HCT116 (cell line): ENCODE measurements at regions not wholly inside any gene's neighbourhood (a gene's known extent, or its start where the extent isn't known, plus 50 kb on each side); places are given as distances from the start of the nearest gene placed in this dataset.

Experiments used
- ATAC-seq: fragments of 200-7000 bp; cut with Tn5 transposase; 2 replicates; pipeline ENCODE4 v1.9.1; 2020; ENCODE audit warnings: mild to moderate bottlenecking, moderate library complexity
- BruUV-seq: library from RNA; stranded (reverse); fragments of 400-500 nt; replicated peaks from 2 replicates; lab custom pipeline; 2021; lab: Mats Ljungman, UMichigan
- CTCF ChIA-PET: fragments of 300-600 bp; sonication (Branson Sonifier 250); formaldehyde crosslinking; loops from one replicate; lab custom pipeline; 2021; ENCODE audit warnings: antibody characterized with exemption; lab: Charles Lee
- POLR2A ChIA-PET: fragments of 300-600, 350-600 bp; sonication (Branson Sonifier 250); formaldehyde crosslinking; loops from one replicate; lab custom pipeline; 2021; ENCODE audit warnings: antibody characterized with exemption; lab: Charles Lee
- RAD21 ChIA-PET, 2 experiments: fragments of 300-600 bp; sonication (Branson Sonifier 250); formaldehyde crosslinking; loops; one replicate each; lab custom pipeline; 2023; ENCODE audit warnings: low total read pairs in 2 of 2; ENCODE audit not compliant: uncharacterized antibody in 2 of 2, unreplicated experiment in 2 of 2, low non-redundant PET in 1 of 2; lab: Charles Lee
- DNase-seq: peaks from one replicate; pipeline ENCODE4 v3.0.0-alpha.2; 2010; ENCODE audit warnings: low read depth, low spot score
- H2AFZ ChIP-seq: fragments of 200-600 bp; shearing (Covaris generic), sonication (generic); 2 replicates; pipeline ENCODE4 v1.6.1; 2017; ENCODE audit warnings: low read depth, mixed run types, mixed read lengths, antibody characterized with exemption, low read length; ENCODE audit not compliant: poor library complexity, severe bottlenecking
- H3K27ac ChIP-seq: 2 replicates; pipeline ENCODE4 v1.5.1; 2012; ENCODE audit warnings: low read depth, low read length
- H3K27me3 ChIP-seq: fragments of 200-600 bp; sonication (generic); 2 replicates; pipeline ENCODE4 v1.6.1; 2016; ENCODE audit warnings: mixed run types, low read length, mixed read lengths; ENCODE audit not compliant: insufficient read depth
- H3K36me3 ChIP-seq, 2 experiments: fragments of 200-500 bp in 1 of 2; fragments of 200-600 bp in 1 of 2; sonication (Bioruptor generic) in 1 of 2; sonication (generic) in 1 of 2; 2 replicates each; pipeline versions ENCODE4 v1.5.1 to v1.6.1; 2014 to 2016; ENCODE audit warnings: low read length in 2 of 2, inconsistent platforms in 1 of 2, mixed read lengths in 1 of 2, mixed run types in 1 of 2; ENCODE audit not compliant: insufficient read depth in 2 of 2, control insufficient read depth in 1 of 2
- H3K4me1 ChIP-seq, 2 experiments: fragments of 200-600 bp in 1 of 2; sonication (generic) in 1 of 2; 2 replicates each; pipeline versions ENCODE4 v1.5.1 to v1.6.1; 2012 to 2017; ENCODE audit warnings: low read length in 2 of 2, inconsistent platforms in 1 of 2, mild to moderate bottlenecking in 1 of 2, mixed read lengths in 1 of 2, mixed run types in 1 of 2, moderate library complexity in 1 of 2; ENCODE audit not compliant: insufficient read depth in 2 of 2, control insufficient read depth in 1 of 2
- H3K4me2 ChIP-seq: fragments of 200-600 bp; sonication (generic); 2 replicates; pipeline ENCODE4 v1.6.1; 2017; ENCODE audit warnings: mixed run types, low read length, mixed read lengths
- H3K4me3 ChIP-seq, 2 experiments: fragments of 200-600 bp in 1 of 2; sonication (generic) in 1 of 2; replicated peaks in 1 of 2; 2 replicates each; pipeline ENCODE4 v1.5.1; 2011 to 2016; ENCODE audit warnings: low read length in 2 of 2, control low read depth in 1 of 2, low read depth in 1 of 2, mild to moderate bottlenecking in 1 of 2, mixed read lengths in 1 of 2, mixed run types in 1 of 2
- H3K79me2 ChIP-seq: fragments of 200-600 bp; sonication (generic); 2 replicates; pipeline ENCODE4 v1.6.1; 2017; ENCODE audit warnings: mild to moderate bottlenecking, mixed run types, low read length, moderate library complexity, mixed read lengths; ENCODE audit not compliant: insufficient read depth
- H3K9ac ChIP-seq: fragments of 200-600 bp; sonication (generic); 2 replicates; pipeline ENCODE4 v1.6.1; 2016; ENCODE audit warnings: low read length, mixed read lengths
- H3K9me2 ChIP-seq: fragments of 200-600 bp; sonication (generic), shearing (Covaris generic); 2 replicates; pipeline ENCODE4 v1.6.1; 2017; ENCODE audit warnings: mixed run types, mild to moderate bottlenecking, moderate library complexity; ENCODE audit not compliant: insufficient read depth
- H3K9me3 ChIP-seq, 2 experiments: fragments of 200-500 bp in 1 of 2; fragments of 200-600 bp in 1 of 2; sonication (Bioruptor generic) in 1 of 2; sonication (generic) in 1 of 2; 2 replicates each; pipeline ENCODE4 v1.6.1; 2014 to 2017; ENCODE audit warnings: low read length in 2 of 2, mixed read lengths in 2 of 2, inconsistent platforms in 1 of 2, low read depth in 1 of 2, mild to moderate bottlenecking in 1 of 2, mixed run types in 1 of 2, moderate library complexity in 1 of 2; ENCODE audit not compliant: control insufficient read depth in 1 of 2, insufficient read depth in 1 of 2
- H4K20me1 ChIP-seq: fragments of 200-600 bp; sonication (generic), shearing (Covaris generic); 2 replicates; pipeline ENCODE4 v1.6.1; 2017; ENCODE audit warnings: mixed run types, mild to moderate bottlenecking, moderate library complexity; ENCODE audit not compliant: insufficient read depth
- CBX3 ChIP-seq: IDR thresholded peaks from 2 replicates; pipeline ENCODE4 v1.6.1; 2012; ENCODE audit warnings: low read depth
- CEBPB ChIP-seq: IDR thresholded peaks from 2 replicates; pipeline ENCODE4 v1.6.1; 2012; ENCODE audit warnings: low read depth
- ELF1 ChIP-seq: IDR thresholded peaks from 2 replicates; pipeline ENCODE4 v1.6.1; 2012; ENCODE audit warnings: low read depth, borderline replicate concordance
- FOSL1 ChIP-seq: IDR thresholded peaks from 2 replicates; pipeline ENCODE4 v1.6.1; 2012; ENCODE audit warnings: low read depth
- JUND ChIP-seq: IDR thresholded peaks from 2 replicates; pipeline ENCODE4 v1.6.1; 2012
- POLR2A ChIP-seq: IDR thresholded peaks from 2 replicates; pipeline ENCODE4 v1.7.0; 2011; ENCODE audit warnings: borderline replicate concordance; ENCODE audit not compliant: insufficient read depth, insufficient read length; ENCODE audit errors: extremely low read depth
- POLR2AphosphoS5 ChIP-seq: IDR thresholded peaks from 2 replicates; pipeline ENCODE4 v1.6.1; 2011; ENCODE audit warnings: mild to moderate bottlenecking, low read depth, low read length, moderate library complexity
- RAD21 ChIP-seq: IDR thresholded peaks from 2 replicates; pipeline ENCODE4 v1.6.1; 2012; ENCODE audit warnings: low read depth, mild to moderate bottlenecking
- SIN3A ChIP-seq: IDR thresholded peaks from 2 replicates; pipeline ENCODE4 v1.6.1; 2012; ENCODE audit warnings: low read depth
- SP1 ChIP-seq: IDR thresholded peaks from 2 replicates; pipeline ENCODE4 v1.6.1; 2012; ENCODE audit warnings: low read depth
- YY1 ChIP-seq: IDR thresholded peaks from 2 replicates; pipeline ENCODE4 v1.6.1; 2011; ENCODE audit warnings: low read length, low read depth, moderate library complexity, mild to moderate bottlenecking; ENCODE audit not compliant: insufficient replicate concordance; ENCODE audit errors: extremely low read depth
- ZFX ChIP-seq: fragments of 450-650 bp; IDR thresholded peaks from 2 replicates; pipeline ENCODE4 v1.6.1; 2017
- intact Hi-C: fragments of 100-400 bp; cut with micrococcal nuclease; formaldehyde crosslinking; loops from 2 replicates; pipeline ENCODE4 v1.10.0; 2022
- TF ChIP-seq, protein P1 (sequence below): IDR thresholded peaks from 2 replicates; pipeline ENCODE4 v1.6.1; 2012
- TF ChIP-seq, protein P2 (sequence below): IDR thresholded peaks from 2 replicates; pipeline ENCODE4 v1.6.1; 2012
- TF ChIP-seq, protein P3 (sequence below): IDR thresholded peaks from 2 replicates; pipeline ENCODE4 v1.6.1; 2012; ENCODE audit warnings: low read depth

DNA sequence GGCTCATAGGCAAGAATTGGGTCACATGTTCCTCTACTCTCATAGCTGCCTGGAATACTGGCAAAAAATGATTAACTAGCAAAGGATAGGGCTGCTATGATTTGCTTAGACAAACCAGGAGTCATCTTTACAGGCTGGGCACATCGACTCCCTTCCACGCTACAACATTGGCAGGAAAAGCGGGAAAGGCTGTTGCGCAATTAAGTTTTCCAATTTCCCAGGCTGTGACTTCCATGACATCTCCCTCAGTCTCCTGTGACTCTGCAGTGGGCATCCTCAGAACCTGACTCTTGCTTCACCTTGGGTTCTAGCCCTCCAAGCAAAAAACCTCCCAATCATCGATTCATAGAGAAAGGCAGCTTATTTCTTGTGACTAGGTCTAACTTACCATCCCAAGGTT lies 184.5 kb upstream of the E2F7 start:
- H3K9me3 ChIP-seq = no peaks in the 10 kb centered on the region
- no peaks in the 10 kb centered on the region for H3K36me3 ChIP-seq
- H2AFZ ChIP-seq = no peak overlapping the region
- ChIA-PET POLR2A (no interaction called here), RAD21 (no interaction called here), CTCF (no interaction called here)
- no peaks in the 10 kb centered on the region for H3K4me1 ChIP-seq
- BruUV-seq = no TSS peak
- intact Hi-C loops = no loop called here
- no peak overlapping the region for H3K4me2 ChIP-seq
- no peak for DNase-seq
- no peak overlapping the region for H3K27ac ChIP-seq
- H3K4me3 ChIP-seq = no peak overlapping the region
- no peak overlapping the region for H3K9ac ChIP-seq
- ATAC-seq = no peak
- TF ChIP-seq JUND (no peak), YY1 (no peak), RAD21 (no peak), ELF1 (no peak), ZFX (no peak), POLR2A (no peak), CEBPB (no peak), CBX3 (no peak), SIN3A (no peak), POLR2AphosphoS5 (no peak), FOSL1 (no peak), SP1 (no peak)
- TF ChIP-seq, protein P1, sequence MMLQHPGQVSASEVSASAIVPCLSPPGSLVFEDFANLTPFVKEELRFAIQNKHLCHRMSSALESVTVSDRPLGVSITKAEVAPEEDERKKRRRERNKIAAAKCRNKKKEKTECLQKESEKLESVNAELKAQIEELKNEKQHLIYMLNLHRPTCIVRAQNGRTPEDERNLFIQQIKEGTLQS = no peak
- TF ChIP-seq, protein P2, sequence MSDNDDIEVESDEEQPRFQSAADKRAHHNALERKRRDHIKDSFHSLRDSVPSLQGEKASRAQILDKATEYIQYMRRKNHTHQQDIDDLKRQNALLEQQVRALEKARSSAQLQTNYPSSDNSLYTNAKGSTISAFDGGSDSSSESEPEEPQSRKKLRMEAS = no peak
- TF ChIP-seq, protein P3, sequence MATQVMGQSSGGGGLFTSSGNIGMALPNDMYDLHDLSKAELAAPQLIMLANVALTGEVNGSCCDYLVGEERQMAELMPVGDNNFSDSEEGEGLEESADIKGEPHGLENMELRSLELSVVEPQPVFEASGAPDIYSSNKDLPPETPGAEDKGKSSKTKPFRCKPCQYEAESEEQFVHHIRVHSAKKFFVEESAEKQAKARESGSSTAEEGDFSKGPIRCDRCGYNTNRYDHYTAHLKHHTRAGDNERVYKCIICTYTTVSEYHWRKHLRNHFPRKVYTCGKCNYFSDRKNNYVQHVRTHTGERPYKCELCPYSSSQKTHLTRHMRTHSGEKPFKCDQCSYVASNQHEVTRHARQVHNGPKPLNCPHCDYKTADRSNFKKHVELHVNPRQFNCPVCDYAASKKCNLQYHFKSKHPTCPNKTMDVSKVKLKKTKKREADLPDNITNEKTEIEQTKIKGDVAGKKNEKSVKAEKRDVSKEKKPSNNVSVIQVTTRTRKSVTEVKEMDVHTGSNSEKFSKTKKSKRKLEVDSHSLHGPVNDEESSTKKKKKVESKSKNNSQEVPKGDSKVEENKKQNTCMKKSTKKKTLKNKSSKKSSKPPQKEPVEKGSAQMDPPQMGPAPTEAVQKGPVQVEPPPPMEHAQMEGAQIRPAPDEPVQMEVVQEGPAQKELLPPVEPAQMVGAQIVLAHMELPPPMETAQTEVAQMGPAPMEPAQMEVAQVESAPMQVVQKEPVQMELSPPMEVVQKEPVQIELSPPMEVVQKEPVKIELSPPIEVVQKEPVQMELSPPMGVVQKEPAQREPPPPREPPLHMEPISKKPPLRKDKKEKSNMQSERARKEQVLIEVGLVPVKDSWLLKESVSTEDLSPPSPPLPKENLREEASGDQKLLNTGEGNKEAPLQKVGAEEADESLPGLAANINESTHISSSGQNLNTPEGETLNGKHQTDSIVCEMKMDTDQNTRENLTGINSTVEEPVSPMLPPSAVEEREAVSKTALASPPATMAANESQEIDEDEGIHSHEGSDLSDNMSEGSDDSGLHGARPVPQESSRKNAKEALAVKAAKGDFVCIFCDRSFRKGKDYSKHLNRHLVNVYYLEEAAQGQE = no peak
- H3K27me3 ChIP-seq = no peaks in the 10 kb centered on the region
- no peaks in the 10 kb centered on the region for H4K20me1 ChIP-seq
- H3K79me2 ChIP-seq = no peaks in the 10 kb centered on the region
- no peaks in the 10 kb centered on the region for H3K9me2 ChIP-seq
